Endodermal cell (in vitro differentiated cells): ENCODE measurements at regions not wholly inside any gene's neighbourhood (a gene's known extent, or its start where the extent isn't known, plus 50 kb on each side); places are given as distances from the start of the nearest gene placed in this dataset.

Source experiments
- DNase-seq: peaks from one replicate; pipeline ENCODE4 v3.0.0-alpha.2; 2017
- H3K27ac ChIP-seq: 2 replicates; pipeline ENCODE4 v1.5.1; 2013; ENCODE audit warnings: mild to moderate bottlenecking, low read depth, low read length, moderate library complexity
- H3K27me3 ChIP-seq: 2 replicates; pipeline ENCODE4 v1.6.1; 2013; ENCODE audit warnings: mild to moderate bottlenecking, low read length, moderate library complexity; ENCODE audit not compliant: insufficient read depth, control insufficient read depth, poor library complexity, severe bottlenecking
- H3K36me3 ChIP-seq: 2 replicates; pipeline ENCODE4 v1.7.0; 2013; ENCODE audit warnings: mild to moderate bottlenecking, low read length, moderate library complexity; ENCODE audit not compliant: control insufficient read depth, insufficient read depth
- H3K4me1 ChIP-seq: one replicate; pipeline ENCODE4 v1.7.0; 2013; ENCODE audit warnings: low read length; ENCODE audit not compliant: control insufficient read depth, insufficient read depth
- H3K4me3 ChIP-seq: 2 replicates; pipeline ENCODE4 v1.5.1; 2013; ENCODE audit warnings: mild to moderate bottlenecking, low read length, moderate library complexity
- H3K9ac ChIP-seq: 2 replicates; pipeline ENCODE4 v1.6.1; 2013; ENCODE audit warnings: mild to moderate bottlenecking, low read length, moderate library complexity; ENCODE audit not compliant: poor library complexity, severe bottlenecking; ENCODE audit errors: extremely low read depth
- H3K9me3 ChIP-seq: 2 replicates; pipeline ENCODE4 v1.6.1; 2013; ENCODE audit warnings: mild to moderate bottlenecking, low read length, moderate library complexity; ENCODE audit not compliant: control insufficient read depth
- H3K27ac Mint-ChIP-seq: 2 replicates; pipeline ENCODE4 v1.8.0; 2020; ENCODE audit warnings: mixed read lengths
- H3K27me3 Mint-ChIP-seq: 2 replicates; pipeline ENCODE4 v1.8.0; 2021; ENCODE audit warnings: mild to moderate bottlenecking, mixed read lengths; ENCODE audit not compliant: insufficient read depth
- H3K36me3 Mint-ChIP-seq: 2 replicates; pipeline ENCODE4 v1.8.0; 2020; ENCODE audit warnings: low read depth, mixed read lengths
- H3K4me1 Mint-ChIP-seq: 2 replicates; pipeline ENCODE4 v1.8.0; 2020; ENCODE audit warnings: mixed read lengths
- H3K4me3 Mint-ChIP-seq: 2 replicates; pipeline ENCODE4 v1.8.0; 2020; ENCODE audit warnings: mild to moderate bottlenecking, moderate library complexity, mixed read lengths
- H3K9me3 Mint-ChIP-seq: 2 replicates; pipeline ENCODE4 v1.8.0; 2020; ENCODE audit warnings: mild to moderate bottlenecking, mixed read lengths
- WGBS, 2 experiments: methylation state at CpG; one replicate each; pipeline versions ENCODE4 v1.1.5 to v1.1.7; 2013; ENCODE audit warnings: missing lambda C conversion rate in 2 of 2, mixed read lengths in 1 of 2; ENCODE audit not compliant: insufficient coverage in 1 of 2, insufficient read length in 1 of 2; 5-methylcytosine and 5-hydroxymethylcytosine counted together
- TF ChIP-seq, protein P1 (sequence below): fragments of 200-600 bp; sonication (generic); conservative IDR thresholded peaks from 2 replicates; pipeline ENCODE4 v1.5.0; 2021; ENCODE audit warnings: antibody characterized with exemption, mild to moderate bottlenecking

GRCh38 chr2:226426292-226426736 lies 373.3 kb downstream of the IRS1 start:
- H3K4me3 Mint-ChIP-seq = no peak overlapping the region
- no peak for DNase-seq
- Histone ChIP-seq H3K4me1 (peaks cover 10% of the 10 kb centered on the region), H3K27me3 (no peaks in the 10 kb centered on the region), H3K9ac (no peak overlapping the region), H3K4me3 (no peak overlapping the region), H3K27ac (no peak overlapping the region), H3K9me3 (no peaks in the 10 kb centered on the region), H3K36me3 (no peaks in the 10 kb centered on the region)
- 87 to 94% methylated on average over 4 to 5 of the region's 5 CpGs for WGBS, 2 experiments
- H3K4me1 Mint-ChIP-seq = peaks cover 18% of the 10 kb centered on the region
- no peaks in the 10 kb centered on the region for H3K9me3 Mint-ChIP-seq
- H3K36me3 Mint-ChIP-seq = no peaks in the 10 kb centered on the region
- no peak overlapping the region for H3K27ac Mint-ChIP-seq
- TF ChIP-seq, protein P1, sequence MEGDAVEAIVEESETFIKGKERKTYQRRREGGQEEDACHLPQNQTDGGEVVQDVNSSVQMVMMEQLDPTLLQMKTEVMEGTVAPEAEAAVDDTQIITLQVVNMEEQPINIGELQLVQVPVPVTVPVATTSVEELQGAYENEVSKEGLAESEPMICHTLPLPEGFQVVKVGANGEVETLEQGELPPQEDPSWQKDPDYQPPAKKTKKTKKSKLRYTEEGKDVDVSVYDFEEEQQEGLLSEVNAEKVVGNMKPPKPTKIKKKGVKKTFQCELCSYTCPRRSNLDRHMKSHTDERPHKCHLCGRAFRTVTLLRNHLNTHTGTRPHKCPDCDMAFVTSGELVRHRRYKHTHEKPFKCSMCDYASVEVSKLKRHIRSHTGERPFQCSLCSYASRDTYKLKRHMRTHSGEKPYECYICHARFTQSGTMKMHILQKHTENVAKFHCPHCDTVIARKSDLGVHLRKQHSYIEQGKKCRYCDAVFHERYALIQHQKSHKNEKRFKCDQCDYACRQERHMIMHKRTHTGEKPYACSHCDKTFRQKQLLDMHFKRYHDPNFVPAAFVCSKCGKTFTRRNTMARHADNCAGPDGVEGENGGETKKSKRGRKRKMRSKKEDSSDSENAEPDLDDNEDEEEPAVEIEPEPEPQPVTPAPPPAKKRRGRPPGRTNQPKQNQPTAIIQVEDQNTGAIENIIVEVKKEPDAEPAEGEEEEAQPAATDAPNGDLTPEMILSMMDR = no peak
- no peaks in the 10 kb centered on the region for H3K27me3 Mint-ChIP-seq

DNA sequence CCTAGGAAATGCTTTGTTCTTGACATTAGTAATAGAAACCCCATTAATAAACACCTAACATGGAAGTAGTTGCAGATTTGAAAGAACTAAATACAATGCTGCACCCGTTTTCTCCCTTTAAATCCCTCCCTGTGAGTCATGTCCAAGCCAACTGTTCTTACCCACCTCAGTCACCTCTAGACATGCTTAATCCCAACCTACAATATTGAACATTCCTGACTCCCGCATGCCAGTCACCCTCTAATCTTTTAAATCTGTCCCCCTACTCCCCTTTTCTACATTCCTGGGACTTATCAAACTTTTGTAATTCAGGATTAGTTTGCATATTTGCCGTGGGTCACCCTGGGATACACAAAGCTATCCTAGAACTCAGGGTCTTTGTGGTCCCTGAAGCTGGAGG lies 374.6 kb downstream of the IRS1 start:
- 67 to 77% methylated on average over 3 of the region's 3 CpGs for WGBS, 2 experiments
- TF ChIP-seq, protein P1 = no peak
- Histone ChIP-seq H3K4me3 (peak overlapping the region; percentile 25), H3K36me3 (no peaks in the 10 kb centered on the region), H3K4me1 (peaks cover 10% of the 10 kb centered on the region), H3K9me3 (no peaks in the 10 kb centered on the region), H3K27ac (no peak overlapping the region), H3K9ac (peak overlapping the region; percentile 28), H3K27me3 (no peaks in the 10 kb centered on the region)
- Mint-ChIP-seq H3K4me3 (no peak overlapping the region), H3K4me1 (peaks cover 18% of the 10 kb centered on the region), H3K27me3 (no peaks in the 10 kb centered on the region), H3K27ac (peak overlapping the region; percentile 76), H3K9me3 (no peaks in the 10 kb centered on the region), H3K36me3 (no peaks in the 10 kb centered on the region)
- DNase-seq = peak; percentile 47

GRCh38 chr2:226423498-226423960 lies 376.1 kb downstream of the IRS1 start:
- no peaks in the 10 kb centered on the region for H3K36me3 Mint-ChIP-seq
- TF ChIP-seq, protein P1 = no peak
- Histone ChIP-seq H3K36me3 (no peaks in the 10 kb centered on the region), H3K4me3 (peak overlapping the region; percentile 25), H3K27ac (no peak overlapping the region), H3K9me3 (no peaks in the 10 kb centered on the region), H3K4me1 (peaks cover 10% of the 10 kb centered on the region), H3K27me3 (no peaks in the 10 kb centered on the region), H3K9ac (no peak overlapping the region)
- H3K4me3 Mint-ChIP-seq = no peak overlapping the region
- no peaks in the 10 kb centered on the region for H3K9me3 Mint-ChIP-seq
- peak; percentile 58 for DNase-seq
- H3K27ac Mint-ChIP-seq = peak overlapping the region; percentile 3
- WGBS, 2 experiments = 78 to 85% methylated on average over 5 to 7 of the region's 7 CpGs
- H3K27me3 Mint-ChIP-seq = no peaks in the 10 kb centered on the region
- peaks cover 18% of the 10 kb centered on the region for H3K4me1 Mint-ChIP-seq
